ENCODE measurements at regions not wholly inside any gene's neighbourhood (a gene's known extent, or its start where the extent isn't known, plus 50 kb on each side); places are given as distances from the start of the nearest gene placed in this dataset.
"Not testable (repeated sequence)": the region's sequence is repeated elsewhere in the genome, so short reads cannot be mapped to it uniquely, and the experiment has no call there.

DNA sequence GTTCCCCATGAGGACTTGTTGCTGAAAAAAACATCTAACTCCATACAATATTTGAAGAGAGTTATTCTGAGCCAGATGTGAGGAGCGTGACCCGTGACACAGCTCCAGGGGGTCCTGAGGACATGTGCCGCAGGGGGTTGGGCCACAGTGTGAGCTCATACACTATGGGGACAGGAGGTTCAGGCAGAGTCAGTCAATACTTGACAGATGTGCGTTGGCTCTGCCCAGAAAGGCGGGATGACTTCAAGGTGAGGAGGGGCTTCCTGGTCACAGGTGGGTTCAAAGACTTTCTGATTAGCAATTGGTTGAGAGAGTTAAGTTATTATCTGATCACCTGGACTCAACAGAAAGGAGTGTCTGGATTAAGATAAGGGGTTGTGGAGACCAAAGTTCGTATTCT lies 147.1 kb upstream of the ZNF469 start:
- H3K4me1 ChIP-seq; H4K20me1 ChIP-seq (ENCODE audit: low read depth); H3K27ac ChIP-seq; H3F3A ChIP-seq (ENCODE audit: low read depth); H3K27me3 Mint-ChIP-seq (ENCODE audit: insufficient read depth, low read depth); H3K4me1 Mint-ChIP-seq; H3K36me3 ChIP-seq; H3K9me3 ChIP-seq (ENCODE audit: low read depth); DNase-seq (ENCODE audit: low spot score); H3K27me3 ChIP-seq; H3K4me2 ChIP-seq; H3K27ac Mint-ChIP-seq; H3K79me2 ChIP-seq (ENCODE audit: low read depth); H2AFZ ChIP-seq (replicated peaks); H3K4me3 Mint-ChIP-seq; H3K9me3 Mint-ChIP-seq; H3K36me3 Mint-ChIP-seq; H3K4me3 ChIP-seq; H3K9ac ChIP-seq: not testable (repeated sequence)

DNA sequence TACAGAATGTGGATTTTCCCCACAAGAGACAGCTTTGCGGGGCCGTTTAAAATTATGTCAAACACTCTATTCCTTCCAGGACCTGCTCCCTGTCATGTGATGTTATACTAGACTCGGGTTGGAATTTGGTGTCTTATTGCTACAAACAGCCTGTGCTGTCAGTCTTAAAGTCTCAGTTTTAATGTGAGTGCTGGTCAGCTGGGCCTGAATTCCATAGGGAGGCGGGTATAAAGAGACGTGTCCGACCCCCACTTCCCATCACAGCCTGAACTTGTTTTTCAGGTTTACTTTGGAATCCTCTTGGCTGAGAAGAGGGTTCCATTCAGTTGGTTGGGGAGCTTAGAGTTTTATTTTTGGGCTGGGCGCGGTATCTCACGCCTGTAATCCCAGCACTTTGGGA lies 146.5 kb upstream of the ZNF469 start:
- not testable (repeated sequence) for H3K4me3 ChIP-seq; H3K9me3 Mint-ChIP-seq; H3K9me3 ChIP-seq (ENCODE audit: low read depth); DNase-seq (ENCODE audit: low spot score); H4K20me1 ChIP-seq (ENCODE audit: low read depth); H3K27ac ChIP-seq; H2AFZ ChIP-seq (replicated peaks); H3K4me3 Mint-ChIP-seq; H3K36me3 ChIP-seq; H3K36me3 Mint-ChIP-seq; H3K27me3 Mint-ChIP-seq (ENCODE audit: insufficient read depth, low read depth); H3K4me1 ChIP-seq; H3K4me2 ChIP-seq; H3K9ac ChIP-seq; H3K27ac Mint-ChIP-seq; H3K79me2 ChIP-seq (ENCODE audit: low read depth); H3F3A ChIP-seq (ENCODE audit: low read depth); H3K27me3 ChIP-seq
- H3K4me1 Mint-ChIP-seq = peaks cover 12% of the 10 kb centered on the region

DNA sequence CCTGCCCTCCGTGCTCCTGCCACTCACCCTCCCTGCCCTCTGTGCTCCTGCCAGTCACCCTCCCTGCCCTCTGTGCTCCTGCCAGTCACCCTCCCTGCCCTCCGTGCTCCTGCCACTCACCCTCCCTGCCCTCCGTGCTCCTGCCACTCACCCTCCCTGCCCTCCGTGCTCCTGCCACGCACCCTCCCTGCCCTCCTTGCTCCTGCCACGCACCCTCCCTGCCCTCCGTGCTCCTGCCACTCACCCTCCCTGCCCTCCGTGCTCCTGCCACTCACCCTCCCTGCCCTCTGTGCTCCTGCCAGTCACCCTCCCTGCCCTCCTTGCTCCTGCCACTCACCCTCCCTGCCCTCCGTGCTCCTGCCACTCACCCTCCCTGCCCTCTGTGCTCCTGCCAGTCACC lies 145.4 kb upstream of the ZNF469 start:
- H3K79me2 ChIP-seq (ENCODE audit: low read depth); H3K36me3 ChIP-seq; H3K4me2 ChIP-seq; H3K27me3 Mint-ChIP-seq (ENCODE audit: insufficient read depth, low read depth); H3K4me1 ChIP-seq; H3K27me3 ChIP-seq; H3K9ac ChIP-seq; H3K9me3 ChIP-seq (ENCODE audit: low read depth); H3K36me3 Mint-ChIP-seq; H3K27ac Mint-ChIP-seq; H3K4me3 ChIP-seq; H4K20me1 ChIP-seq (ENCODE audit: low read depth); DNase-seq (ENCODE audit: low spot score); H3K4me3 Mint-ChIP-seq; H2AFZ ChIP-seq (replicated peaks); H3K9me3 Mint-ChIP-seq; H3K27ac ChIP-seq; H3F3A ChIP-seq (ENCODE audit: low read depth): not testable (repeated sequence)
- peaks cover 12% of the 10 kb centered on the region for H3K4me1 Mint-ChIP-seq

DNA sequence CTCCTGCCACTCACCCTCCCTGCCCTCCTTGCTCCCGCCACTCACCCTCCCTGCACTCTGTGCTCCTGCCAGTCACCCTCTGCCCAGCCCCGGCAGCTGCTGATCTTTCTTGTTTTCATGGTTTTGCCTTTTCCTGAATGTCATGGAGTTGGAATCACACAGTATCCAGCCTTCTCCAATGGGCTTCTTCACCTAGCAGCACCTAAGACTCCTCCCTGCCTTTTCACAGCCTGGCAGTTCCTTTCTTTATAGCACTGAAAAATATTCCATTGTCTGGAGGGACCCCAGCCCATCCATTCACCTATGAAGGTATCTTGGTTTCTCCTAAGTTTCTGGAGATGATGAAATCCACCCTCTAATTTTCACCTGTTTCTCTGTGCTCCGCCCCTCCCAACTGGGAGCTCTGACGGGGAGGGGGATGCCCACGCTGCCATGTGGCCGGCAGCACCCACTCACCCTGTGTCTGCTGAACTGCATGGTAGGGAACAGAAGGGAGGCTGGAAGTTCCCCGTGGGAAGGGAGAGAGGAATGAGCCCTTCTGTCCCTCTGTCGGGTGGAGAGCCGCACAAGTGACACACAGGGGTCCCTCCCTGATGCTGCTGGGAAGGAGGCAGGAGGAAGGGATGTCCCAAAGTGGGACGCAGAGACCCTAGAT lies 144.9 kb upstream of the ZNF469 start:
- H3K4me3 Mint-ChIP-seq = peak overlapping the region; percentile 69
- H3K27me3 ChIP-seq; H3K9me3 Mint-ChIP-seq; H3K27ac ChIP-seq; H2AFZ ChIP-seq (replicated peaks); H3K4me3 ChIP-seq; H3K36me3 Mint-ChIP-seq; H3F3A ChIP-seq (ENCODE audit: low read depth); H3K9ac ChIP-seq; H3K36me3 ChIP-seq; DNase-seq (ENCODE audit: low spot score); H3K4me2 ChIP-seq; H3K27me3 Mint-ChIP-seq (ENCODE audit: insufficient read depth, low read depth); H3K79me2 ChIP-seq (ENCODE audit: low read depth); H4K20me1 ChIP-seq (ENCODE audit: low read depth); H3K4me1 ChIP-seq; H3K9me3 ChIP-seq (ENCODE audit: low read depth): not testable (repeated sequence)
- H3K27ac Mint-ChIP-seq = peak overlapping the region; percentile 83
- H3K4me1 Mint-ChIP-seq = peaks cover 12% of the 10 kb centered on the region

DNA sequence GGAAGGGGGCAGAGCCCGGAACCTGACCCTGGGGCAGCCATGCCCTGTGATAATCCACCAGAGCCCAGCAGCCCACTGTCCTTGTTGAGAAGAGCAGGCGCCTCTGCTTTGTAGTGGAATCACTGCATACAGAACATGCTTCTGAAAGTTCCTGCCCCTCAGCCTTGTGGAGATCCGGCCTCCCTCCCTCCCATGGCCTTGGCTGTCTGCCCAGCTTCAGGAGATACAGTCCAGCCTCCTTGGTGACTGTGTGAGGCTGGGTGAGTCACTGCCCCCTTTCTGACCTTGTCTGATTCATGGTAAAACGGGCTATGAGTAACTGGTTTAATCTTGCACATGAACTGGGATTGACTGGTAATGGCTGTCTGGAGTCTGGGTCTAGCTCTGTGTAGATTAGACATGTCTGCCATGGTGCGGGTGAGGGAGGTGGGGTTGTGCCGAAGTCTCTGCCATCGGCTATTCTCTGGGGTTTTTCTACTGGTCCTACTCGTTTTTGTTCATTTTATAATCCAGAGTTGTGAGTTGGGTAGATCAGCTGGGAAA lies 144.0 kb upstream of the ZNF469 start:
- DNase-seq (ENCODE audit: low spot score); H3K36me3 Mint-ChIP-seq; H3K36me3 ChIP-seq; H3K4me2 ChIP-seq; H3K79me2 ChIP-seq (ENCODE audit: low read depth); H3K27ac ChIP-seq; H2AFZ ChIP-seq (replicated peaks); H3K9me3 ChIP-seq (ENCODE audit: low read depth); H3K27me3 Mint-ChIP-seq (ENCODE audit: insufficient read depth, low read depth); H3K4me3 ChIP-seq; H3K4me3 Mint-ChIP-seq; H3F3A ChIP-seq (ENCODE audit: low read depth); H4K20me1 ChIP-seq (ENCODE audit: low read depth); H3K27ac Mint-ChIP-seq; H3K9ac ChIP-seq; H3K4me1 ChIP-seq; H3K27me3 ChIP-seq; H3K9me3 Mint-ChIP-seq: not testable (repeated sequence)
- peaks cover 16% of the 10 kb centered on the region for H3K4me1 Mint-ChIP-seq

DNA sequence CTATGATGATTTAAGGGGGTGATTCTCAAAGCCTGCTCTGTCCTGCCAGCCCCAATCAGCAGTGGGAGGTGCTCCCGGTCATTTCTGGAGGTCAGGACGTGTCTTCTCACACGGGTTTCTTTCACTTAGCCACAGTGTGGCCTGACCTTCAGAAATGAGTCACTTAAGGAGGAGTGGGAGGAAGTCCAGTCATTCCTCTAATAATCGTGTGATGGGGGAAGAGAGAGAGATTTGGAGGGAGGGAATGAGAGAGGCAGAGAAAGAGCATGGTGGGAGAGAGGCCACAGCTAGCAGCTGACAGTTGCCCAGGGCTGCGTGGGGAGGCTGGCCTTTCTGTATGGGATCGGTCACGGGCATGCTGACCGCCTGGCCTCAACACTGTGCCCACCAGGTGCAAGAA lies 142.6 kb upstream of the ZNF469 start:
- H3K79me2 ChIP-seq (ENCODE audit: low read depth); H3K4me1 ChIP-seq; H3F3A ChIP-seq (ENCODE audit: low read depth); H3K36me3 Mint-ChIP-seq; DNase-seq (ENCODE audit: low spot score); H3K27ac ChIP-seq; H3K9ac ChIP-seq; H3K27me3 ChIP-seq; H3K4me3 Mint-ChIP-seq; H3K4me2 ChIP-seq; H2AFZ ChIP-seq (replicated peaks); H3K36me3 ChIP-seq; H3K9me3 ChIP-seq (ENCODE audit: low read depth); H3K4me3 ChIP-seq; H4K20me1 ChIP-seq (ENCODE audit: low read depth); H3K27ac Mint-ChIP-seq: not testable (repeated sequence)
- H3K9me3 Mint-ChIP-seq = peaks cover 10% of the 10 kb centered on the region
- peaks cover 12% of the 10 kb centered on the region for H3K4me1 Mint-ChIP-seq
- H3K27me3 Mint-ChIP-seq (ENCODE audit: insufficient read depth, low read depth) = peaks cover 10% of the 10 kb centered on the region

DNA sequence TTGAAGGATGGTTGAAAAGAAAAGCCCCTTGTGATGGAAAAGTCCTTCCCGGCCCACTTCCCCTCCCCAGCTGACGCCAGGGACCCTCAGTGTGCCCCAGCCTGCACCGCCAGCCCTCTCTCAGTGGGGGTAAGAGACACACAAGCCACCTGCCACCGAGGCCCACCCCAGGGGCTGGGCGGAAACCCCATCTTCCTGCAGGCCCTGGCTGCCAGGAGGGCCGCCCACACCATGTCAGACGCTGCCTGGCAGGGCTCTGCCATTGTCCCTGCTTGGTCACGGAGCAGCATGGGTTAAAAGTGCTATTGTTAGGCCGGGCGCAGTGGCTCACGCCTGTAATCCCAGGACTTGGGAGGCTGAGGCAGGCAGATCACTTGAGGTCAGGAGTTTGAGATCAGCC lies 142.0 kb upstream of the ZNF469 start:
- H3K9me3 Mint-ChIP-seq = peaks cover 10% of the 10 kb centered on the region
- not testable (repeated sequence) for H3K79me2 ChIP-seq (ENCODE audit: low read depth); H3K9ac ChIP-seq; H3K27ac Mint-ChIP-seq; H3F3A ChIP-seq (ENCODE audit: low read depth); H3K27me3 ChIP-seq; H3K36me3 Mint-ChIP-seq; H3K4me3 ChIP-seq; H3K9me3 ChIP-seq (ENCODE audit: low read depth); H4K20me1 ChIP-seq (ENCODE audit: low read depth); H3K36me3 ChIP-seq; H3K27ac ChIP-seq; H3K4me1 ChIP-seq; H2AFZ ChIP-seq (replicated peaks); H3K4me3 Mint-ChIP-seq
- H3K4me1 Mint-ChIP-seq = peaks cover 12% of the 10 kb centered on the region
- H3K27me3 Mint-ChIP-seq (ENCODE audit: insufficient read depth, low read depth) = peaks cover 12% of the 10 kb centered on the region
- H3K4me2 ChIP-seq = peak overlapping the region; percentile 2
- DNase-seq (ENCODE audit: low spot score) = peak; percentile 25
